ENCODE measurements at regions not wholly inside any gene's neighbourhood (a gene's known extent, or its start where the extent isn't known, plus 50 kb on each side); places are given as distances from the start of the nearest gene placed in this dataset.

- TF ChIP-seq CTCF (IDR thresholded peaks at IDR 0.05; ENCODE audit: low read length), result no peak
- no peak for TF ChIP-seq EZH2 (optimal IDR thresholded peaks at IDR 0.05; ENCODE audit: low read depth, low read length)
- TF ChIP-seq EZH2phosphoT487 (IDR thresholded peaks at IDR 0.05; ENCODE audit: low read length), result no peak
Measured at GRCh38 chr6:114445846-114446245, 103.0 kb upstream of the HS3ST5 start.
